MM.1S (cell line): ENCODE measurements at regions not wholly inside any gene's neighbourhood (a gene's known extent, or its start where the extent isn't known, plus 50 kb on each side); places are given as distances from the start of the nearest gene placed in this dataset.

ENCODE experiments used
- CTCF ChIP-seq: fragments of 300-600 bp; sonication (generic); IDR thresholded peaks from 2 replicates; pipeline ENCODE4 v1.5.1; 2016; ENCODE audit warnings: antibody characterized with exemption, low read length, mixed read lengths
- EZH2 ChIP-seq: fragments of 300-600 bp; sonication (generic); optimal IDR thresholded peaks from 2 replicates; pipeline ENCODE3; 2017; ENCODE audit warnings: low read depth, mild to moderate bottlenecking, antibody characterized with exemption, low read length, mixed read lengths
- EZH2phosphoT487 ChIP-seq: fragments of 300-600 bp; sonication (generic); IDR thresholded peaks from 2 replicates; pipeline ENCODE4 v1.6.1; 2018; ENCODE audit warnings: antibody characterized with exemption, low read length

- TF ChIP-seq CTCF (no peak), EZH2phosphoT487 (no peak), EZH2 (no peak)
Observed at GRCh38 chr4:119977076-119977940, 89.3 kb downstream of the MAD2L1 start.
